ENCODE measurements at regions not wholly inside any gene's neighbourhood (a gene's known extent, or its start where the extent isn't known, plus 50 kb on each side); places are given as distances from the start of the nearest gene placed in this dataset.

DNA sequence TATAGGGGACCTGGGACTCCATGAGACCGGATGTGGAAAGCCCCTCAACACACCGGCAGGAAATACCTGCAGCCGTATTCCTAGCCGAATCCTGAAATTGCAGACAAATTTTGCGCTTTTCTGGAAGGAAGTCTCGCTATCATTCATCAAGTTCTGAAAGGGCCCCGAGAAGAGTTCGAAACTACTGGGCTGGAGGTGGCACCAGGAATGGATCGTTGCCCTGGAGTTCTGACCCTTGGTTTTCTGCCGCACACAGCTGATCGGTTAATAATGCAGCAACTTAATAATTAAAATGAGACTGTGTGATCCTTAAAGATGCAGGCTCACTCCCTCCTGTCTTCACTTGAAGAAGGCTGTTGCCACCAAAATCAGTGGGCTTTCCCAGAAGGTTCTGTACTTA is 55.7 kb upstream of the MRTFB start:
- POLR2A ChIA-PET: interaction anchor here (0.7 to 0.9 kb wide), 2 partner anchors 8 to 26 kb away, joined by 4 to 6 read pairs; no protein-coding TSS in a partner anchor
- TF ChIP-seq, protein P1, sequence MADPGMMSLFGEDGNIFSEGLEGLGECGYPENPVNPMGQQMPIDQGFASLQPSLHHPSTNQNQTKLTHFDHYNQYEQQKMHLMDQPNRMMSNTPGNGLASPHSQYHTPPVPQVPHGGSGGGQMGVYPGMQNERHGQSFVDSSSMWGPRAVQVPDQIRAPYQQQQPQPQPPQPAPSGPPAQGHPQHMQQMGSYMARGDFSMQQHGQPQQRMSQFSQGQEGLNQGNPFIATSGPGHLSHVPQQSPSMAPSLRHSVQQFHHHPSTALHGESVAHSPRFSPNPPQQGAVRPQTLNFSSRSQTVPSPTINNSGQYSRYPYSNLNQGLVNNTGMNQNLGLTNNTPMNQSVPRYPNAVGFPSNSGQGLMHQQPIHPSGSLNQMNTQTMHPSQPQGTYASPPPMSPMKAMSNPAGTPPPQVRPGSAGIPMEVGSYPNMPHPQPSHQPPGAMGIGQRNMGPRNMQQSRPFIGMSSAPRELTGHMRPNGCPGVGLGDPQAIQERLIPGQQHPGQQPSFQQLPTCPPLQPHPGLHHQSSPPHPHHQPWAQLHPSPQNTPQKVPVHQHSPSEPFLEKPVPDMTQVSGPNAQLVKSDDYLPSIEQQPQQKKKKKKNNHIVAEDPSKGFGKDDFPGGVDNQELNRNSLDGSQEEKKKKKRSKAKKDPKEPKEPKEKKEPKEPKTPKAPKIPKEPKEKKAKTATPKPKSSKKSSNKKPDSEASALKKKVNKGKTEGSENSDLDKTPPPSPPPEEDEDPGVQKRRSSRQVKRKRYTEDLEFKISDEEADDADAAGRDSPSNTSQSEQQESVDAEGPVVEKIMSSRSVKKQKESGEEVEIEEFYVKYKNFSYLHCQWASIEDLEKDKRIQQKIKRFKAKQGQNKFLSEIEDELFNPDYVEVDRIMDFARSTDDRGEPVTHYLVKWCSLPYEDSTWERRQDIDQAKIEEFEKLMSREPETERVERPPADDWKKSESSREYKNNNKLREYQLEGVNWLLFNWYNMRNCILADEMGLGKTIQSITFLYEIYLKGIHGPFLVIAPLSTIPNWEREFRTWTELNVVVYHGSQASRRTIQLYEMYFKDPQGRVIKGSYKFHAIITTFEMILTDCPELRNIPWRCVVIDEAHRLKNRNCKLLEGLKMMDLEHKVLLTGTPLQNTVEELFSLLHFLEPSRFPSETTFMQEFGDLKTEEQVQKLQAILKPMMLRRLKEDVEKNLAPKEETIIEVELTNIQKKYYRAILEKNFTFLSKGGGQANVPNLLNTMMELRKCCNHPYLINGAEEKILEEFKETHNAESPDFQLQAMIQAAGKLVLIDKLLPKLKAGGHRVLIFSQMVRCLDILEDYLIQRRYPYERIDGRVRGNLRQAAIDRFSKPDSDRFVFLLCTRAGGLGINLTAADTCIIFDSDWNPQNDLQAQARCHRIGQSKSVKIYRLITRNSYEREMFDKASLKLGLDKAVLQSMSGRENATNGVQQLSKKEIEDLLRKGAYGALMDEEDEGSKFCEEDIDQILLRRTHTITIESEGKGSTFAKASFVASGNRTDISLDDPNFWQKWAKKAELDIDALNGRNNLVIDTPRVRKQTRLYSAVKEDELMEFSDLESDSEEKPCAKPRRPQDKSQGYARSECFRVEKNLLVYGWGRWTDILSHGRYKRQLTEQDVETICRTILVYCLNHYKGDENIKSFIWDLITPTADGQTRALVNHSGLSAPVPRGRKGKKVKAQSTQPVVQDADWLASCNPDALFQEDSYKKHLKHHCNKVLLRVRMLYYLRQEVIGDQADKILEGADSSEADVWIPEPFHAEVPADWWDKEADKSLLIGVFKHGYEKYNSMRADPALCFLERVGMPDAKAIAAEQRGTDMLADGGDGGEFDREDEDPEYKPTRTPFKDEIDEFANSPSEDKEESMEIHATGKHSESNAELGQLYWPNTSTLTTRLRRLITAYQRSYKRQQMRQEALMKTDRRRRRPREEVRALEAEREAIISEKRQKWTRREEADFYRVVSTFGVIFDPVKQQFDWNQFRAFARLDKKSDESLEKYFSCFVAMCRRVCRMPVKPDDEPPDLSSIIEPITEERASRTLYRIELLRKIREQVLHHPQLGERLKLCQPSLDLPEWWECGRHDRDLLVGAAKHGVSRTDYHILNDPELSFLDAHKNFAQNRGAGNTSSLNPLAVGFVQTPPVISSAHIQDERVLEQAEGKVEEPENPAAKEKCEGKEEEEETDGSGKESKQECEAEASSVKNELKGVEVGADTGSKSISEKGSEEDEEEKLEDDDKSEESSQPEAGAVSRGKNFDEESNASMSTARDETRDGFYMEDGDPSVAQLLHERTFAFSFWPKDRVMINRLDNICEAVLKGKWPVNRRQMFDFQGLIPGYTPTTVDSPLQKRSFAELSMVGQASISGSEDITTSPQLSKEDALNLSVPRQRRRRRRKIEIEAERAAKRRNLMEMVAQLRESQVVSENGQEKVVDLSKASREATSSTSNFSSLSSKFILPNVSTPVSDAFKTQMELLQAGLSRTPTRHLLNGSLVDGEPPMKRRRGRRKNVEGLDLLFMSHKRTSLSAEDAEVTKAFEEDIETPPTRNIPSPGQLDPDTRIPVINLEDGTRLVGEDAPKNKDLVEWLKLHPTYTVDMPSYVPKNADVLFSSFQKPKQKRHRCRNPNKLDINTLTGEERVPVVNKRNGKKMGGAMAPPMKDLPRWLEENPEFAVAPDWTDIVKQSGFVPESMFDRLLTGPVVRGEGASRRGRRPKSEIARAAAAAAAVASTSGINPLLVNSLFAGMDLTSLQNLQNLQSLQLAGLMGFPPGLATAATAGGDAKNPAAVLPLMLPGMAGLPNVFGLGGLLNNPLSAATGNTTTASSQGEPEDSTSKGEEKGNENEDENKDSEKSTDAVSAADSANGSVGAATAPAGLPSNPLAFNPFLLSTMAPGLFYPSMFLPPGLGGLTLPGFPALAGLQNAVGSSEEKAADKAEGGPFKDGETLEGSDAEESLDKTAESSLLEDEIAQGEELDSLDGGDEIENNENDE (IDR thresholded peaks at IDR 0.05; ENCODE audit: low read depth, low read length): no peak
- TF ChIP-seq TAL1 (IDR thresholded peaks at IDR 0.05) (no peak), KAT2B (IDR thresholded peaks at IDR 0.05; ENCODE audit: low read depth, low read length) (no peak), SNAPC5 (CRISPR knock-in tag; IDR thresholded peaks at IDR 0.05) (no peak), ZNF431 (CRISPR knock-in tag; IDR thresholded peaks at IDR 0.05) (no peak)
- TF ChIP-seq, protein P2, sequence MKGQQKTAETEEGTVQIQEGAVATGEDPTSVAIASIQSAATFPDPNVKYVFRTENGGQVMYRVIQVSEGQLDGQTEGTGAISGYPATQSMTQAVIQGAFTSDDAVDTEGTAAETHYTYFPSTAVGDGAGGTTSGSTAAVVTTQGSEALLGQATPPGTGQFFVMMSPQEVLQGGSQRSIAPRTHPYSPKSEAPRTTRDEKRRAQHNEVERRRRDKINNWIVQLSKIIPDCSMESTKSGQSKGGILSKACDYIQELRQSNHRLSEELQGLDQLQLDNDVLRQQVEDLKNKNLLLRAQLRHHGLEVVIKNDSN (CRISPR knock-in tag; IDR thresholded peaks at IDR 0.05): no peak
- TF ChIP-seq, protein P3, sequence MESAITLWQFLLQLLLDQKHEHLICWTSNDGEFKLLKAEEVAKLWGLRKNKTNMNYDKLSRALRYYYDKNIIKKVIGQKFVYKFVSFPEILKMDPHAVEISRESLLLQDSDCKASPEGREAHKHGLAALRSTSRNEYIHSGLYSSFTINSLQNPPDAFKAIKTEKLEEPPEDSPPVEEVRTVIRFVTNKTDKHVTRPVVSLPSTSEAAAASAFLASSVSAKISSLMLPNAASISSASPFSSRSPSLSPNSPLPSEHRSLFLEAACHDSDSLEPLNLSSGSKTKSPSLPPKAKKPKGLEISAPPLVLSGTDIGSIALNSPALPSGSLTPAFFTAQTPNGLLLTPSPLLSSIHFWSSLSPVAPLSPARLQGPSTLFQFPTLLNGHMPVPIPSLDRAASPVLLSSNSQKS (CRISPR knock-in tag; IDR thresholded peaks at IDR 0.05): no peak

More for the DNA sequence above, 55.7 kb upstream of the MRTFB start:
- DNase-seq (ENCODE audit: extremely low read depth in 1 of 4, low spot score in 3 of 4) (no peak), FAIRE-seq (no peak), ATAC-seq (no peak)
- Histone ChIP-seq H3K4me2 (ENCODE audit: insufficient read depth, low read length) (no peak overlapping the region), H3K9ac (ENCODE audit: insufficient read depth in 1 of 2, low read depth in 2 of 2, low read length in 2 of 2) (no peak overlapping the region), H3K27ac (ENCODE audit: extremely low read depth, low read depth, low read length) (no peak overlapping the region), H3K9me1 (ENCODE audit: control insufficient read depth, insufficient read depth, low read length) (no peaks in the 10 kb centered on the region), H4K20me1 (replicated peaks; ENCODE audit: control insufficient read depth, insufficient read depth, low read length) (no peaks in the 10 kb centered on the region), H3K4me1 (replicated peaks in 1 of 2; ENCODE audit: control insufficient read depth in 2 of 2, insufficient read depth in 2 of 2, low read length in 2 of 2) (no peaks in the 10 kb centered on the region), H3K4me3 (no peak overlapping the region), H3K79me2 (ENCODE audit: control insufficient read depth, insufficient read depth, low read length) (no peaks in the 10 kb centered on the region), H3K27me3 (ENCODE audit: control insufficient read depth in 2 of 2, insufficient read depth in 2 of 2, low read length in 2 of 2) (peaks cover 21 to 22% of the 10 kb centered on the region in 2 experiments), H2AFZ (ENCODE audit: low read depth, low read length) (no peak overlapping the region), H3K9me3 (replicated peaks; ENCODE audit: control insufficient read depth, insufficient read depth, low read depth, low read length) (no peaks in the 10 kb centered on the region), H3K36me3 (ENCODE audit: control insufficient read depth, insufficient read depth, low read length) (no peaks in the 10 kb centered on the region)
- in situ Hi-C loops (cut with MboI) (loop anchor here (5.0 kb wide), 1 partner anchor 73 kb away; no protein-coding TSS in a partner anchor), intact Hi-C loops (cut with micrococcal nuclease) (no loop called here)
- no TSS peak for BruUV-seq (replicated peaks)
- CTCF ChIA-PET (ENCODE audit: low intra/inter-chr PET ratio): no interaction called here
- 27% methylated on average over 11 of the region's 11 CpGs for WGBS (ENCODE audit: insufficient coverage, low coverage, missing lambda C conversion rate)

Measured in K562 (cell line).